ENCODE measurements at regions not wholly inside any gene's neighbourhood (a gene's known extent, or its start where the extent isn't known, plus 50 kb on each side); places are given as distances from the start of the nearest gene placed in this dataset.

DNA sequence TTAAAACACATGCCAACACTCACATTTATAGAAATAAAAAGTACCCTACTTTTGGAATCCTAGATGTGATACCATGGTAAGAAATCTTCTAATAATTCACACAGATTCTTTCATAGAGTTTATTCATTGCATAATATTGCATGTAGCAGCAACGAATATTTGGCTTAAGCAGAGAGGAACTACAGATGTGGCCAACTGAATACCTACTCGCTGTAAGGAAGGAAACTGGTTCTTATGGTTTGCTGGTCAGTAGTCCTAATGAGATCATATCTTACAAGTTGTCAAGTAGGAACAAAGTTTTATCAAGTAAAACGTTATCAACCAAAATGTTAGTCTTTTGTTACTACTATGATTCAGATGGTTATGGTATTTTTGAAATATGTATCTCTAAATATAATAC, 996.1 kb downstream of the PDHA2 start:
- Histone ChIP-seq H3K27me3 (ENCODE audit: control insufficient read depth, insufficient read depth, low read length) (no peaks in the 10 kb centered on the region), H3K4me3 (ENCODE audit: low read length in 3 of 3) (no peak overlapping the region), H3K27ac (ENCODE audit: low read depth in 2 of 2, low read length in 2 of 2) (no peak overlapping the region), H3K9ac (ENCODE audit: low read length in 3 of 3) (no peak overlapping the region), H3K4me1 (ENCODE audit: control insufficient read depth in 2 of 3, insufficient read depth in 2 of 3, low read depth in 1 of 3, low read length in 3 of 3) (no peaks in the 10 kb centered on the region), H3K9me3 (ENCODE audit: control insufficient read depth in 2 of 3, insufficient read depth in 1 of 3, low read length in 3 of 3) (no peaks in the 10 kb centered on the region), H3K36me3 (ENCODE audit: control insufficient read depth in 2 of 3, insufficient read depth in 3 of 3, low read length in 3 of 3) (no peaks in the 10 kb centered on the region)
- FAIRE-seq (no peak), DNase-seq (no peak)
- TF ChIP-seq, protein P1, sequence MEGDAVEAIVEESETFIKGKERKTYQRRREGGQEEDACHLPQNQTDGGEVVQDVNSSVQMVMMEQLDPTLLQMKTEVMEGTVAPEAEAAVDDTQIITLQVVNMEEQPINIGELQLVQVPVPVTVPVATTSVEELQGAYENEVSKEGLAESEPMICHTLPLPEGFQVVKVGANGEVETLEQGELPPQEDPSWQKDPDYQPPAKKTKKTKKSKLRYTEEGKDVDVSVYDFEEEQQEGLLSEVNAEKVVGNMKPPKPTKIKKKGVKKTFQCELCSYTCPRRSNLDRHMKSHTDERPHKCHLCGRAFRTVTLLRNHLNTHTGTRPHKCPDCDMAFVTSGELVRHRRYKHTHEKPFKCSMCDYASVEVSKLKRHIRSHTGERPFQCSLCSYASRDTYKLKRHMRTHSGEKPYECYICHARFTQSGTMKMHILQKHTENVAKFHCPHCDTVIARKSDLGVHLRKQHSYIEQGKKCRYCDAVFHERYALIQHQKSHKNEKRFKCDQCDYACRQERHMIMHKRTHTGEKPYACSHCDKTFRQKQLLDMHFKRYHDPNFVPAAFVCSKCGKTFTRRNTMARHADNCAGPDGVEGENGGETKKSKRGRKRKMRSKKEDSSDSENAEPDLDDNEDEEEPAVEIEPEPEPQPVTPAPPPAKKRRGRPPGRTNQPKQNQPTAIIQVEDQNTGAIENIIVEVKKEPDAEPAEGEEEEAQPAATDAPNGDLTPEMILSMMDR (IDR thresholded peaks at IDR 0.05; ENCODE audit: borderline replicate concordance, extremely low read depth, insufficient read depth), result no peak
- intact Hi-C loops (cut with DNase I), result no loop called here

DNA sequence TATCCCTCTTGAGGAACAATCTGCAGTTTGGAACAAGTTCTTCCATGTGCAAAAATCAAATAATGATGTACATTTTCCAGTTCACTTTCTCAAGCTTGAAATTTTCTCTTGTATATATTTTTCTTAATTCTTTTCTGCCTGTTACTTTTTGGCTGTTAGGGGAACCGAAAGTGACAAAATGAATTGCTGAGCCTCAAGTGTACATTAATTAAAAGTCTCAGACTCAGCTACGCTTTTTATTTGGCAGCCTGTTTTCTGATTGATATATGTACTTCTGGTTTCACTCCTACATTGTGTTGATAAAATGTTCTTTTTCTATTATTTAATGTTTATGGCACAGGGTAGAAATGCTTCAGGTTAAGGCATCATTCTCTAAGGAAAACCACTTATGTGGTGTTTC, 999.5 kb downstream of the PDHA2 start:
- intact Hi-C loops (cut with DNase I), result no loop called here
- FAIRE-seq, result no peak
- H3K4me3 ChIP-seq (ENCODE audit: low read length in 3 of 3), result no peak overlapping the region
- no peaks in the 10 kb centered on the region for H3K9me3 ChIP-seq (ENCODE audit: control insufficient read depth in 2 of 3, insufficient read depth in 1 of 3, low read length in 3 of 3)
- no peaks in the 10 kb centered on the region for H3K36me3 ChIP-seq (ENCODE audit: control insufficient read depth in 2 of 3, insufficient read depth in 3 of 3, low read length in 3 of 3)
- H3K27me3 ChIP-seq (ENCODE audit: control insufficient read depth, insufficient read depth, low read length), result no peaks in the 10 kb centered on the region
- no peak overlapping the region for H3K9ac ChIP-seq (ENCODE audit: low read length in 3 of 3)
- TF ChIP-seq, protein P1 (IDR thresholded peaks at IDR 0.05; ENCODE audit: borderline replicate concordance, extremely low read depth, insufficient read depth), result no peak
- DNase-seq, result no peak
- no peaks in the 10 kb centered on the region for H3K4me1 ChIP-seq (ENCODE audit: control insufficient read depth in 2 of 3, insufficient read depth in 2 of 3, low read depth in 1 of 3, low read length in 3 of 3)
- H3K27ac ChIP-seq (ENCODE audit: low read depth in 2 of 2, low read length in 2 of 2), result no peak overlapping the region

DNA sequence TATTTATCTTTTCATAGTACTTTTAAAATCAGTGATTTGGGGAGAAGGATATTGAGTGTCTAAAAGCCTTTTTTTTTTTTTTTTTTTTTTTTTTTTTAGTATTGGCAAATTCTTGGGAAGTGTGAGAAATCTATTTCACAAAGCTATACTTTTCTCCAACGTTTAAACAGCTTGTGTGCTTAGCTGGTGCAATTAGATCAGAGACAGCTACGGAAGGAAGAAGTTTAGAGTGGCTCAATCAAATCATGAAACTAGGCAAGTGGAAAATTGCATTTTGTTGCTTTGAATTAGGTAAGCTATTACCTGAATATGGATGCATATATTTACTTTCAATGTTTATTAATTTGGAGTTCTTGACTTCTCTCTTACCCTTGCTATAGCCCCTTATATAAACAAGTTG, 1001.9 kb downstream of the PDHA2 start:
- no peak for DNase-seq
- Histone ChIP-seq H3K27me3 (ENCODE audit: control insufficient read depth, insufficient read depth, low read length) (no peaks in the 10 kb centered on the region), H3K4me1 (ENCODE audit: control insufficient read depth in 2 of 3, insufficient read depth in 2 of 3, low read depth in 1 of 3, low read length in 3 of 3) (no peaks in the 10 kb centered on the region), H3K9ac (ENCODE audit: low read length in 3 of 3) (no peak overlapping the region), H3K36me3 (ENCODE audit: control insufficient read depth in 2 of 3, insufficient read depth in 3 of 3, low read length in 3 of 3) (no peaks in the 10 kb centered on the region), H3K9me3 (ENCODE audit: control insufficient read depth in 2 of 3, insufficient read depth in 1 of 3, low read length in 3 of 3) (no peaks in the 10 kb centered on the region), H3K27ac (ENCODE audit: low read depth in 2 of 2, low read length in 2 of 2) (no peak overlapping the region), H3K4me3 (ENCODE audit: low read length in 3 of 3) (no peak overlapping the region)
- intact Hi-C loops (cut with DNase I), result no loop called here
- no peak for FAIRE-seq
- TF ChIP-seq, protein P1 (IDR thresholded peaks at IDR 0.05; ENCODE audit: borderline replicate concordance, extremely low read depth, insufficient read depth), result no peak

DNA sequence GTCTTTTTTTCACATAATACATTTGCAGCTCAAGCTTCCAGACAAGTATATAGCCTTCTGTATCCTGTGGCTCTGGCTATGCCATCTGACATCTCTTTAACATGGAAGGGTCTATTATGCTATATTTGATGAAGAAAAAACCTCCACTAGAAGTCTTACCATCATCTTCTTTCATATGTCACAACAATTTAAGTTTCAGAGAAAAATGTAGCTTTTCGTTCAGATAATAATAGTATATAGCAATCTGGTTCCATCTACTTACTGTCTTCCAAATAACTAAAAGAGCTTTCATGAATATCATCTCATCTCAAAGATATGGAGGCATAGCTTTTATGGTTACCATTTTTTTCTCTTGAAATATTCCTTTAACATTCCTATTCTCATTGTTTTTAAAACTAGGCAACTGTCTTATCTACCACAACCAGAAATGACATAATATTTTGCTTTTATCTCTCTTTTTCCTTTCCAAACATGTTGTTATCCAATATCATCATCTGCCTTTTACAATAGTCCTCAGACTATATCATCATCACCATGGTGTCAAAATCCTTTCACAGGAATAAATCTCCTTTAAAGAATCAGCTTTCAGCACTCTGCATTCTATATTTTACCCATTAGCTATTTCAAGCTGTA, 1005.1 kb downstream of the PDHA2 start:
- Histone ChIP-seq H3K4me1 (ENCODE audit: control insufficient read depth in 2 of 3, insufficient read depth in 2 of 3, low read depth in 1 of 3, low read length in 3 of 3) (no peaks in the 10 kb centered on the region), H3K9me3 (ENCODE audit: control insufficient read depth in 2 of 3, insufficient read depth in 1 of 3, low read length in 3 of 3) (no peaks in the 10 kb centered on the region), H3K36me3 (ENCODE audit: control insufficient read depth in 2 of 3, insufficient read depth in 3 of 3, low read length in 3 of 3) (no peaks in the 10 kb centered on the region), H3K27ac (ENCODE audit: low read depth in 2 of 2, low read length in 2 of 2) (no peak overlapping the region), H3K4me3 (ENCODE audit: low read length in 3 of 3) (no peak overlapping the region), H3K27me3 (ENCODE audit: control insufficient read depth, insufficient read depth, low read length) (no peaks in the 10 kb centered on the region), H3K9ac (ENCODE audit: low read length in 3 of 3) (no peak overlapping the region)
- intact Hi-C loops (cut with DNase I), result no loop called here
- TF ChIP-seq, protein P1 (IDR thresholded peaks at IDR 0.05; ENCODE audit: borderline replicate concordance, extremely low read depth, insufficient read depth), result no peak
- FAIRE-seq, result no peak
- no peak for DNase-seq

Measured in kidney (tissue), 13 donors.